ENCODE measurements at regions not wholly inside any gene's neighbourhood (a gene's known extent, or its start where the extent isn't known, plus 50 kb on each side); places are given as distances from the start of the nearest gene placed in this dataset.

GRCh38 chr10:8386781-8387180 lies 332.3 kb downstream of the GATA3 start:
- TF ChIP-seq EZH2phosphoT487 (IDR thresholded peaks at IDR 0.05; ENCODE audit: insufficient read depth, low read depth), result no peak
- no peak for TF ChIP-seq EZH2 (IDR thresholded peaks at IDR 0.05; ENCODE audit: insufficient read depth, poor library complexity, severe bottlenecking)
